SK-N-MC (cell line): ENCODE measurements at regions not wholly inside any gene's neighbourhood (a gene's known extent, or its start where the extent isn't known, plus 50 kb on each side); places are given as distances from the start of the nearest gene placed in this dataset.

Experiments
- EZH2 ChIP-seq: fragments of 200-600 bp; sonication (generic); IDR thresholded peaks from one replicate; pipeline ENCODE4 v1.6.1; 2017; ENCODE audit warnings: antibody characterized with exemption
- POLR2AphosphoS5 ChIP-seq: IDR thresholded peaks from 2 replicates; pipeline ENCODE4 v1.6.1; 2012; ENCODE audit warnings: mild to moderate bottlenecking, low read depth, low read length, borderline replicate concordance

DNA sequence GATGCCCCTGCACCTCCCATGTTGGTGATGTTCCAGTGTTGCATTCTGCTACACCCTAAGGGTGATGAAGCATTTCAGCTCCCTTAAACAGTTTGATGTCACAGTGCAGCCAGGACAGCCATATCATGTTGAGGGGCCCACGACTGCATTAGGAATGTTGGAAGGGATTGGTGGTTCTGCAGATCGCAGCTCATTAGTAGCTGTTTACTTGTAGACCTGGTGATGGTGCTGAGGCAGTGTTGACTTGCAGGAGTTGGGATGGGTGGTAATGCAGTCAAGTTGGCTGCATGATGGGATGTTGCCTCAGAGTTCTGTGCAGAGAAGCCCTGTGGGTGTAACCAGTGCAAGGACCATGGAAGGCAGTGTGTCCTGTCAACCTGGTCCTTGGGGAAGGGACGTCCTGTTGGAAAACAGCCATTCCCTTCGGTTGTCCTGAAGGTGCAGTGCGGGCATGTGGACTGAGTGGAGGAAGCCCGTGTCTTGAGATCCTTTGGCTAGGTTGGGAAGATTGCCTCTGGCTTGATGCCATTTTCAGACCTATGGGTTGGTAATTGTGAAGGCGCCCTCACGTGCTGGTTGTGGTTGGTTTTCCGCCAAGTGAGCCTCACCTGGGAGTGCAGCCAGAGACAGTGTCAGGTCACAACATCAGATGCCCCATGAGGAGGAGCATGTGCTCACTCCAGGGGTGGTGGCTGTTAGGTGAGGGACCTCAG lies 100.7 kb downstream of the SNRPN start:
- TF ChIP-seq EZH2 (no peak), POLR2AphosphoS5 (no peak)
